Upper lobe of left lung (tissue), 6 donors: ENCODE measurements at regions not wholly inside any gene's neighbourhood (a gene's known extent, or its start where the extent isn't known, plus 50 kb on each side); places are given as distances from the start of the nearest gene placed in this dataset.

ENCODE experiments used
- ATAC-seq, 2 donors: fragments of 200-7000 bp; cut with Tn5 transposase; one replicate each; pipeline ENCODE4 v1.9.1; 2022; ENCODE audit warnings: mild to moderate bottlenecking in 2 of 2, moderate library complexity in 2 of 2; ENCODE audit not compliant: low FRiP score in 2 of 2
- DNase-seq, 2 donors: peaks; one replicate each; pipeline ENCODE4 v3.0.0-alpha.2; 2019 to 2020
- H3K27ac ChIP-seq, 4 donors: fragments of 200-600 bp; sonication (generic); one replicate each; pipeline ENCODE4 v1.5.1; 2016 to 2019
- H3K27me3 ChIP-seq, 4 donors: fragments of 200-600 bp; sonication (generic); one replicate each; pipeline ENCODE4 v1.5.1; 2017 to 2019
- H3K36me3 ChIP-seq, 4 donors: fragments of 200-600 bp; sonication (generic); one replicate each; pipeline ENCODE4 v1.5.1; 2016 to 2019
- H3K4me1 ChIP-seq, 4 donors: fragments of 200-600 bp; sonication (generic); one replicate each; pipeline ENCODE4 v1.5.1; 2018 to 2019
- H3K4me3 ChIP-seq, 4 donors: fragments of 200-600 bp; sonication (generic); one replicate each; pipeline ENCODE4 v1.5.1; 2017 to 2019; ENCODE audit warnings: mild to moderate bottlenecking in 2 of 4, moderate library complexity in 1 of 4
- H3K9me3 ChIP-seq, 4 donors: fragments of 200-600 bp; sonication (generic); one replicate each; pipeline ENCODE4 v1.5.1; 2018 to 2019
- CTCF ChIP-seq, 6 experiments: fragments of 450-650 bp in 4 of 6; fragments of 200-600 bp in 2 of 6; sonication (generic) in 2 of 6; IDR thresholded peaks; one replicate each; pipeline ENCODE4 v1.5.1; 2016 to 2019; ENCODE audit warnings: antibody characterized with exemption in 6 of 6
- EP300 ChIP-seq, 4 donors: sonication (generic); formaldehyde crosslinking; IDR thresholded peaks; one replicate each; pipeline ENCODE4 v1.5.1; 2017; ENCODE audit warnings: antibody characterized with exemption in 4 of 4, control low read depth in 2 of 4
- POLR2A ChIP-seq, 4 donors: fragments of 450-650 bp; IDR thresholded peaks; one replicate each; pipeline ENCODE4 v1.5.1; 2016 to 2017; ENCODE audit warnings: antibody characterized with exemption in 4 of 4, mild to moderate bottlenecking in 2 of 4
- POLR2AphosphoS5 ChIP-seq, 2 donors: sonication (generic); formaldehyde crosslinking; IDR thresholded peaks; one replicate each; pipeline ENCODE4 v1.5.1; 2017; ENCODE audit warnings: antibody characterized with exemption in 2 of 2
- whole genome bisulfite sequencing, 2 donors: methylation state at CpG; one replicate each; pipeline ENCODE4 v1.1.5; 2017 to 2018; 5-methylcytosine and 5-hydroxymethylcytosine counted together
- donor health status: DM: no; HTN: no; CAD: no; lungs with moderate emphysema.
- donor health status: DM: no; HTN: yes; CAD: no; lungs with severe emphysema.

GRCh38 chr18:45282101-45282812, 333.0 kb upstream of the SLC14A2 start:
- H3K27me3 ChIP-seq, result no peaks in the 10 kb centered on the region
- DNase-seq (no peak), ATAC-seq (no peak)
- no peak overlapping the region for H3K4me3 ChIP-seq
- no peaks in the 10 kb centered on the region for H3K36me3 ChIP-seq
- TF ChIP-seq CTCF (IDR thresholded peaks at IDR 0.05), result no peak
- H3K4me1 ChIP-seq, result no peaks in the 10 kb centered on the region
- WGBS, 2 donors, result 77 to 81% methylated on average over 4 to 5 of the region's 5 CpGs
- no peaks in the 10 kb centered on the region for H3K9me3 ChIP-seq
- no peak overlapping the region for H3K27ac ChIP-seq

GRCh38 chr18:45284174-45284573, 331.1 kb upstream of the SLC14A2 start:
- Histone ChIP-seq H3K4me1 (no peaks in the 10 kb centered on the region), H3K27me3 (no peaks in the 10 kb centered on the region), H3K4me3 (no peak overlapping the region), H3K9me3 (no peaks in the 10 kb centered on the region), H3K36me3 (no peaks in the 10 kb centered on the region), H3K27ac (no peak overlapping the region)
- WGBS, 2 donors, result 79 to 88% methylated on average over 2 of the region's 2 CpGs
- DNase-seq (no peak), ATAC-seq (no peak)
- TF ChIP-seq EP300 (IDR thresholded peaks at IDR 0.05) (no peak), POLR2A (IDR thresholded peaks at IDR 0.05) (no peak), CTCF (IDR thresholded peaks at IDR 0.05) (no peak), POLR2AphosphoS5 (IDR thresholded peaks at IDR 0.05) (no peak)

GRCh38 chr18:45284851-45285250, 330.4 kb upstream of the SLC14A2 start:
- no peaks in the 10 kb centered on the region for H3K4me1 ChIP-seq
- DNase-seq, result no peak
- no peaks in the 10 kb centered on the region for H3K9me3 ChIP-seq
- no peak overlapping the region for H3K4me3 ChIP-seq
- ATAC-seq, result no peak
- no peak for TF ChIP-seq POLR2A (IDR thresholded peaks at IDR 0.05)
- TF ChIP-seq CTCF (IDR thresholded peaks at IDR 0.05), result no peak
- no peak for TF ChIP-seq EP300 (IDR thresholded peaks at IDR 0.05)
- TF ChIP-seq POLR2AphosphoS5 (IDR thresholded peaks at IDR 0.05), result no peak
- no peaks in the 10 kb centered on the region for H3K27me3 ChIP-seq
- H3K27ac ChIP-seq, result no peak overlapping the region
- no peaks in the 10 kb centered on the region for H3K36me3 ChIP-seq

GRCh38 chr18:45285251-45285650, 330.0 kb upstream of the SLC14A2 start:
- no peaks in the 10 kb centered on the region for H3K4me1 ChIP-seq
- TF ChIP-seq POLR2AphosphoS5 (IDR thresholded peaks at IDR 0.05) (no peak), POLR2A (IDR thresholded peaks at IDR 0.05) (no peak), EP300 (IDR thresholded peaks at IDR 0.05) (no peak), CTCF (IDR thresholded peaks at IDR 0.05) (no peak)
- H3K36me3 ChIP-seq, result no peaks in the 10 kb centered on the region
- no peak for DNase-seq
- no peaks in the 10 kb centered on the region for H3K9me3 ChIP-seq
- ATAC-seq, result no peak
- no peak overlapping the region for H3K4me3 ChIP-seq
- 75 to 96% methylated on average over 10 of the region's 10 CpGs for WGBS, 2 donors
- H3K27ac ChIP-seq, result no peak overlapping the region
- no peaks in the 10 kb centered on the region for H3K27me3 ChIP-seq

- Histone ChIP-seq H3K4me3 (no peak overlapping the region), H3K4me1 (no peaks in the 10 kb centered on the region), H3K27ac (no peak overlapping the region), H3K36me3 (no peaks in the 10 kb centered on the region), H3K9me3 (no peaks in the 10 kb centered on the region), H3K27me3 (no peaks in the 10 kb centered on the region)
- no peak for ATAC-seq
- WGBS, 2 donors, result 73 to 93% methylated on average over 3 of the region's 3 CpGs
- TF ChIP-seq EP300 (IDR thresholded peaks at IDR 0.05) (no peak), POLR2A (IDR thresholded peaks at IDR 0.05) (no peak), POLR2AphosphoS5 (IDR thresholded peaks at IDR 0.05) (no peak), CTCF (IDR thresholded peaks at IDR 0.05) (no peak)
- DNase-seq, result no peak
Measured at GRCh38 chr18:45286431-45286830, 328.8 kb upstream of the SLC14A2 start.
